NCI-H2107 treated with DMSO at 0.1 percent for 48 hours (cell line): ENCODE measurements at regions not wholly inside any gene's neighbourhood (a gene's known extent, or its start where the extent isn't known, plus 50 kb on each side); places are given as distances from the start of the nearest gene placed in this dataset.

Source experiments
- DNase-seq: peaks from one replicate; lab custom pipeline; 2025; ENCODE audit not compliant: unreplicated experiment; lab: John Stamatoyannopoulos, UW

GRCh38 chr3:56874269-56874668 lies 72.5 kb upstream of the ARHGEF3 start:
- no peak for DNase-seq

GRCh38 chr3:56870436-56870835 lies 68.7 kb upstream of the ARHGEF3 start:
- DNase-seq = no peak

GRCh38 chr3:56869157-56869889 lies 67.6 kb upstream of the ARHGEF3 start:
- DNase-seq = no peak

DNA sequence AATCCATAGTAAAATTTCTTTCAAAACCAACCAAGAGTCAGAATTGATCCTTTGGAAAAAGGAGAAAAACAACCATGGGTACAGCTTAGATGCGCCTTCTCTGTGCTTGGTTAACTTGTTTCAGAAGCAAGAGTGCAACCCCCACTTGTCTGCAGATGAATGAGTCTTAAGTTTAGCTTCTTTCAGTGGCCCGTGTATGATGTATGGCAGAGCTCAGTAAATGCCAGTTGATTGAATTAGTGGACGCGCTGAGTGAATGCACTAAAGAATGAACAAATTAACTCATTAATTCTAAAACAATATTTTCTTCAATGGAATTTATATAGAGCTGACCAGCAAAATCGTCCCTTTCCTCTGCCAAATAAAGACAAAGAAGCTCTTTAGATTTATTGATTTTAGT lies 67.0 kb upstream of the ARHGEF3 start:
- no peak for DNase-seq

- DNase-seq = no peak
These were observed 65.9 kb upstream of the ARHGEF3 start for GRCh38 chr3:56867671-56868070.

- no peak for DNase-seq
These were observed 63.3 kb upstream of the ARHGEF3 start for GRCh38 chr3:56864918-56865524.

DNA sequence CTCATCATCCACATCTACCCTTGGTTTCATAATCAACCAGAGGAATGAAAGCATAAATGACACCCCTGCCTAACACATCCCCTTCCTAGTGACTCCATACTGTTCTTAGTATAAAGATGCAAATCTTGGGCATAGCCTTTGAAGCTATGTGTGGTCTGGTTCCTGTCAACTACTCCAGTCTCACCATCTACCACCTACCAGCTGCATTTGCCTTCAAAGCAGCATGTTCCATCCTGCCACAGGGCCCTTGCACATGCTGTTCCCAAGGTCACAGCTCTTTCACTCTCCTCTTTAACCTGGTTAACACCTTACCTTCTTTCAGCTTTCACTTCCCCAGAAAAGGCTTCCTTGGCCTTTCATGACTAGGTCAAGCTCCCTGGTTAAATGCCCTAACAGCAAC lies 62.3 kb upstream of the ARHGEF3 start:
- no peak for DNase-seq

DNA sequence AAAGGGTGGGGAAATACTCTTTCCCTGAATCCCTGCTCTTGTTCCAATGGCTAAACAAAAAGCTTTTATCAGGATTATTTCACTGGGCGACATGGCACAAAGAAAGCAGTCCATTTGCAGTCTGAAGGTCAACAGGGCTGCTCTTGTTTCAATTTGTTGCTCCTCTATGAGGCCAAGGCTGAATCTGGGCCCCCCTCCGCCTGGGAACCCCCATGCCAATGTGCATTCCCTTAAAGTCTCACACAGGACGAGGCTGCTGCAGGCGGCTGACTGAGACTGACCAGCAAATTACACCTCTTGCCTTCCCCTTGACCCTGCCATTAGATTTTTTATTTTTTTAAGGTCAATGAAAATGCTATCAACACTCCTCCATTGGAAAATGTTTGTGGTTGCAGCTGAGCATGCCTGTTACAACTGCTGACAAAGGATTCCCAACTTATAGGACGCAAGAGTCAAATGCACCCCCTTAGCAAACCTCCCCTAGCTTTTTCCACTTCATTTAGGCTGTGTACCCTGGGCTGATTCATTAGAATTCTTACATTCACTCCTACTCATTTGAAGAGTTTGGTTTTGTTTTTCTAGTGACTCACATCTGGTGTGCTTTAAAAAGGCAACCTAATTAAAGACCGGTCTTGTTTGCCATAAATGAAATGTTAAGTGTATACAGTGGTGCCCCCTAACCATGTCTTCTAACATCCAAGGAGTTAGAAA lies 60.8 kb upstream of the ARHGEF3 start:
- DNase-seq = no peak

DNA sequence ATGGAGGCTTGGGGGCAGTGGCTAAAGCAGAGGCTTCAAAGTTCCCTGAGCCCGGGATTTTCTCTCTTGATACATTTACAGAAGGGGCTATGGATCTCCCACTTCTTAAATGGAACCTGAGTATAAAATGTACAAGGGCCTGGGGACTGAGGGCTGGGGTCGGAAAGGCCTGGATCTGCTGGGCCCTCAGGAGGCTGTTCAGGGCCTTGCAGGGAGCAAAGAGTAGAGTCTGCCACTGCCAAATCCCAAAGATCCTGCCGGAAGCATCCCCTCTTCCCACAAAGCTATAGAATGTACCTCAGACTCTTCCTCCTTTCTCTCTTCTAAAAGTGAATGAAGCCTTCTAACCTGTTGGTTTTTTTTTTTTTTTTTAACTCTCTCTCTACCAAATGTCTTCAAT lies 59.8 kb upstream of the ARHGEF3 start:
- DNase-seq = no peak

- DNase-seq = no peak
These were observed 59.2 kb upstream of the ARHGEF3 start for GRCh38 chr3:56860939-56861338.

DNA sequence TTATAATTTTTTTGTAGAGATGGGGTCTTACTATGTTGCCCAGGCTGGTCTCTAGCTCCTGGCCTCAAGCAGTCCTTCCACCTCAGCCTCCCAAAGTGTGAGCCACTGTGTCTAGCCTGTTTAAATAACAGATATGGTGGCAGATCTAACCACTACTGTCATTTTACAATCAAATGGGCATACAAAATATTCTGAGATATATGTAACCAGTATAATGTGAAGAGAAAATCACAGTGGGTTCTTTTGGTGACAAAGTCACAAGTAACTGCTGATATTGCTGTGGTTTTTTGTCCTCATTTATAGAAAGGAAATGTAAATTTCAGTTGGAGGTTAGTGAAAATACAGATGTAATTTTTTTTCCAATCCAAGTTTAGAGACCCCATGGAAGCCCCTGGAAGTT lies 58.6 kb upstream of the ARHGEF3 start:
- no peak for DNase-seq

- DNase-seq = no peak
These were observed 56.6 kb upstream of the ARHGEF3 start for GRCh38 chr3:56858331-56858730.

GRCh38 chr3:56857178-56857577 lies 55.4 kb upstream of the ARHGEF3 start:
- no peak for DNase-seq

- no peak for DNase-seq
These were observed 55.0 kb upstream of the ARHGEF3 start for GRCh38 chr3:56856752-56857151.

- DNase-seq = no peak
These were observed 54.2 kb upstream of the ARHGEF3 start for GRCh38 chr3:56855856-56856512.

GRCh38 chr3:56854856-56855611 lies 53.3 kb upstream of the ARHGEF3 start:
- DNase-seq = no peak

- no peak for DNase-seq
These were observed 50.5 kb upstream of the ARHGEF3 start for GRCh38 chr3:56851966-56852884.
